Aorta (tissue), 5 donors: ENCODE measurements at regions not wholly inside any gene's neighbourhood (a gene's known extent, or its start where the extent isn't known, plus 50 kb on each side); places are given as distances from the start of the nearest gene placed in this dataset.

Source experiments
- ATAC-seq: fragments of 200-7000 bp; cut with Tn5 transposase; one replicate; pipeline ENCODE4 v1.9.1; 2022; ENCODE audit warnings: moderate library complexity; ENCODE audit not compliant: low FRiP score
- DNase-seq, 2 donors: peaks; one replicate each; pipeline ENCODE4 v3.0.0-alpha.2; 2020
- H3K27ac ChIP-seq, 2 donors: one replicate each; pipeline ENCODE4 v1.5.1; 2013; ENCODE audit warnings: low read length in 2 of 2, mild to moderate bottlenecking in 2 of 2, moderate library complexity in 2 of 2, control low read depth in 1 of 2, inconsistent platforms in 1 of 2, low read depth in 1 of 2
- H3K27me3 ChIP-seq, 2 donors: one replicate each; pipeline ENCODE4 v1.6.1; 2013; ENCODE audit warnings: control low read depth in 1 of 2, low read length in 1 of 2, mild to moderate bottlenecking in 1 of 2, moderate library complexity in 1 of 2; ENCODE audit not compliant: insufficient read depth in 2 of 2, control insufficient read depth in 1 of 2
- H3K36me3 ChIP-seq, 2 donors: one replicate each; pipeline ENCODE4 v1.6.1; 2013; ENCODE audit warnings: control low read depth in 1 of 2, low read length in 1 of 2, mild to moderate bottlenecking in 1 of 2; ENCODE audit not compliant: insufficient read depth in 2 of 2, control insufficient read depth in 1 of 2
- H3K4me1 ChIP-seq, 2 donors: one replicate each; pipeline ENCODE4 v1.6.1; 2013; ENCODE audit warnings: low read length in 2 of 2, control low read depth in 1 of 2, mild to moderate bottlenecking in 1 of 2, moderate library complexity in 1 of 2; ENCODE audit not compliant: insufficient read depth in 2 of 2, control insufficient read depth in 1 of 2
- H3K4me3 ChIP-seq, 2 donors: one replicate each; pipeline ENCODE4 v1.5.1; 2013; ENCODE audit warnings: low read length in 2 of 2, control low read depth in 1 of 2, mild to moderate bottlenecking in 1 of 2
- H3K9me3 ChIP-seq: one replicate; pipeline ENCODE4 v1.6.1; 2013; ENCODE audit warnings: mild to moderate bottlenecking, low read length; ENCODE audit not compliant: control insufficient read depth
- WGBS, 2 donors: extraction: QIAGEN DNeasy Blood & Tissue Kit; methylation state at CpG; one replicate each; pipeline ENCODE4 v1.1.7; 2013; 5-methylcytosine and 5-hydroxymethylcytosine counted together
- intact Hi-C, 2 donors: fragments of 100-400 bp; cut with DNase I; formaldehyde crosslinking; loops; one replicate each; pipeline versions ENCODE4 v1.14.2 to v1.15.0; 2022
- donor health status: healthy with polysubstance abuse.
- donor health status: Bipolar disorder and iron deficiency.
- donor health status: DM: no; HTN: no; CAD: no.
- donor health status: DM: no; HTN: no; CAD: no.
- donor health status: DM: yes; HTN: yes; CAD: no.

- DNase-seq = no peak
- no peaks in the 10 kb centered on the region for H3K4me1 ChIP-seq
- no peak overlapping the region for H3K4me3 ChIP-seq
- ATAC-seq = no peak
- H3K27ac ChIP-seq = no peak overlapping the region
- H3K27me3 ChIP-seq = no peaks in the 10 kb centered on the region
- H3K9me3 ChIP-seq = no peaks in the 10 kb centered on the region
- 91 to 92% methylated on average over 5 of the region's 5 CpGs for WGBS, 2 donors
- intact Hi-C loops = no loop called here
- H3K36me3 ChIP-seq = no peaks in the 10 kb centered on the region
Observed at GRCh38 chr12:4137441-4137840, 136.1 kb upstream of the CCND2 start.

GRCh38 chr12:4137015-4137414 is 136.5 kb upstream of the CCND2 start:
- intact Hi-C loops = no loop called here
- Histone ChIP-seq H3K4me3 (no peak overlapping the region), H3K27me3 (no peaks in the 10 kb centered on the region), H3K27ac (no peak overlapping the region), H3K9me3 (no peaks in the 10 kb centered on the region), H3K36me3 (no peaks in the 10 kb centered on the region), H3K4me1 (no peaks in the 10 kb centered on the region)
- DNase-seq (no peak), ATAC-seq (no peak)
- WGBS, 2 donors = 78 to 80% methylated on average over 5 of the region's 5 CpGs

GRCh38 chr12:4135919-4136605 is 137.5 kb upstream of the CCND2 start:
- 69 to 72% methylated on average over 12 of the region's 12 CpGs for WGBS, 2 donors
- intact Hi-C loops = no loop called here

GRCh38 chr12:4134448-4135263 is 138.9 kb upstream of the CCND2 start:
- Histone ChIP-seq H3K9me3 (peaks cover 3% of the 10 kb centered on the region), H3K4me3 (no peak overlapping the region), H3K36me3 (no peaks in the 10 kb centered on the region), H3K4me1 (no peaks in the 10 kb centered on the region), H3K27me3 (no peaks in the 10 kb centered on the region), H3K27ac (no peak overlapping the region)
- WGBS, 2 donors = 8 to 10% methylated on average over 12 of the region's 12 CpGs
- DNase-seq = no peak
- no peak for ATAC-seq
- intact Hi-C loops = no loop called here

More at GRCh38 chr12:4135919-4136605, 137.5 kb upstream of the CCND2 start:
- Histone ChIP-seq H3K4me3 (no peak overlapping the region), H3K9me3 (peaks cover 3% of the 10 kb centered on the region), H3K4me1 (no peaks in the 10 kb centered on the region), H3K36me3 (no peaks in the 10 kb centered on the region), H3K27me3 (no peaks in the 10 kb centered on the region), H3K27ac (no peak overlapping the region)
- ATAC-seq (peak; percentile 69), DNase-seq (peak in 1 of 2 donors; percentile 62)

- intact Hi-C loops = no loop called here
- Histone ChIP-seq H3K27me3 (no peaks in the 10 kb centered on the region), H3K4me1 (no peaks in the 10 kb centered on the region), H3K27ac (no peak overlapping the region), H3K36me3 (no peaks in the 10 kb centered on the region), H3K9me3 (peaks cover 3% of the 10 kb centered on the region), H3K4me3 (no peak overlapping the region)
- ATAC-seq (no peak), DNase-seq (no peak)
- 51 to 52% methylated on average over 15 of the region's 15 CpGs for WGBS, 2 donors
Observed at GRCh38 chr12:4133636-4134447, 139.7 kb upstream of the CCND2 start.

GRCh38 chr12:4133029-4133428 is 140.5 kb upstream of the CCND2 start:
- intact Hi-C loops = no loop called here
- Histone ChIP-seq H3K27me3 (no peaks in the 10 kb centered on the region), H3K36me3 (no peaks in the 10 kb centered on the region), H3K4me1 (no peaks in the 10 kb centered on the region), H3K27ac (no peak overlapping the region), H3K9me3 (peaks cover 3% of the 10 kb centered on the region), H3K4me3 (no peak overlapping the region)
- DNase-seq (no peak), ATAC-seq (no peak)
- 90 to 95% methylated on average over 5 of the region's 5 CpGs for WGBS, 2 donors

GRCh38 chr12:4121506-4122020 is 152.0 kb upstream of the CCND2 start:
- no peak overlapping the region for H3K4me3 ChIP-seq
- 58 to 59% methylated on average over 6 of the region's 6 CpGs for WGBS, 2 donors
- H3K9me3 ChIP-seq = no peaks in the 10 kb centered on the region
- DNase-seq (no peak), ATAC-seq (no peak)
- no peaks in the 10 kb centered on the region for H3K4me1 ChIP-seq
- intact Hi-C loops = no loop called here
- H3K27me3 ChIP-seq = no peaks in the 10 kb centered on the region
- H3K27ac ChIP-seq = no peak overlapping the region
- no peaks in the 10 kb centered on the region for H3K36me3 ChIP-seq

GRCh38 chr12:4120316-4120917 is 153.1 kb upstream of the CCND2 start:
- H3K4me1 ChIP-seq = no peaks in the 10 kb centered on the region
- ATAC-seq = no peak
- H3K36me3 ChIP-seq = no peaks in the 10 kb centered on the region
- intact Hi-C loops = no loop called here
- H3K27me3 ChIP-seq = no peaks in the 10 kb centered on the region
- no peaks in the 10 kb centered on the region for H3K9me3 ChIP-seq
- H3K27ac ChIP-seq = no peak overlapping the region
- 84 to 93% methylated on average over 5 of the region's 5 CpGs for WGBS, 2 donors
- no peak overlapping the region for H3K4me3 ChIP-seq
- no peak for DNase-seq
